Erythroblast (primary cell): ENCODE measurements at regions not wholly inside any gene's neighbourhood (a gene's known extent, or its start where the extent isn't known, plus 50 kb on each side); places are given as distances from the start of the nearest gene placed in this dataset.
"Not testable (repeated sequence)": the region's sequence is repeated elsewhere in the genome, so short reads cannot be mapped to it uniquely, and the experiment has no call there.

Experiments used
- GATA1 ChIP-seq: IDR thresholded peaks from 2 replicates; pipeline ENCODE4 v1.6.1; 2011; ENCODE audit warnings: low read depth, mild to moderate bottlenecking, control low read depth, low read length, moderate library complexity
- POLR2A ChIP-seq: IDR thresholded peaks from 2 replicates; pipeline ENCODE4 v1.6.1; 2011; ENCODE audit warnings: mild to moderate bottlenecking, low read length

DNA sequence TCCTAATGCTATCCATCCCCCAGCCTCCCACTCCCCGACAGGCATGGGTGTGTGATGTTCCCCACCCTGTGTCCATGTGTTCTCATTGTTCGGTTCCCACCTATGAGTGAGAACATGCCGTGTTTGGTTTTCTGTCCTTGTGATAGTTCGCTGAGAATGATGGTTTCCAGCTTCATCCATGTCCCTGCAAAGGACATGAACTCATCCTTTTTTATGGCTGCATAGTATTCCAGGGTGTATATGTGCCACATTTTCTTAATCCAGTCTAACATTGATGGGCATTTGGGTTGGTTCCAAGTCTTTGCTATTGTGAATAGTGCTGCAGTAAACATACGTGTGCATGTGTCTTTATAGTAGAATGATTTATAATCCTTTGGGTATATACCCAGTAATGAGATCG, 328.9 kb downstream of the BCAT1 start:
- TF ChIP-seq GATA1, POLR2A: not testable (repeated sequence)
